WTC11 (cell line): ENCODE measurements at regions not wholly inside any gene's neighbourhood (a gene's known extent, or its start where the extent isn't known, plus 50 kb on each side); places are given as distances from the start of the nearest gene placed in this dataset.

Source experiments
- ATAC-seq: fragments of 200-7000 bp; cut with Tn5 transposase; 2 replicates; pipeline ENCODE4 v1.10.0; 2021; ENCODE audit warnings: mild to moderate bottlenecking, moderate library complexity
- CTCF ChIA-PET: fragments of 300-600 bp; sonication (Branson Sonifier 250); formaldehyde crosslinking; loops from one replicate; lab custom pipeline; 2021; ENCODE audit warnings: antibody characterized with exemption; lab: Charles Lee
- POLR2A ChIA-PET: fragments of 350-600 bp; sonication (Branson Sonifier 250); formaldehyde crosslinking; loops from one replicate; lab custom pipeline; 2021; ENCODE audit warnings: antibody characterized with exemption; lab: Charles Lee
- DNase-seq: peaks from one replicate; pipeline ENCODE4 v3.0.0; 2021; ENCODE audit warnings: low spot score
- H3K27ac Mint-ChIP-seq: 2 replicates; pipeline ENCODE4 v1.8.0; 2021; ENCODE audit warnings: mixed read lengths
- H3K27me3 Mint-ChIP-seq: 2 replicates; pipeline ENCODE4 v1.8.0; 2021; ENCODE audit warnings: low read depth, mild to moderate bottlenecking, moderate library complexity, mixed read lengths
- H3K36me3 Mint-ChIP-seq: 2 replicates; pipeline ENCODE4 v1.8.0; 2021; ENCODE audit warnings: mixed read lengths
- H3K4me1 Mint-ChIP-seq: 2 replicates; pipeline ENCODE4 v1.8.0; 2022; ENCODE audit warnings: mixed read lengths
- H3K4me3 Mint-ChIP-seq: 2 replicates; pipeline ENCODE4 v1.8.0; 2021; ENCODE audit warnings: mild to moderate bottlenecking, moderate library complexity, mixed read lengths
- H3K9me3 Mint-ChIP-seq: 2 replicates; pipeline ENCODE4 v1.8.0; 2021; ENCODE audit warnings: mixed read lengths
- ATF1 ChIP-seq: sonication (generic); formaldehyde crosslinking; IDR thresholded peaks from 2 replicates; pipeline ENCODE4 v1.8.1; 2023; ENCODE audit warnings: mild to moderate bottlenecking, moderate library complexity, missing genetic modification reagents
- ATF2 ChIP-seq: sonication (generic); formaldehyde crosslinking; IDR thresholded peaks from 2 replicates; pipeline ENCODE4 v1.8.1; 2022; ENCODE audit warnings: low read depth, missing genetic modification reagents, borderline replicate concordance
- ATF6 ChIP-seq: sonication (generic); formaldehyde crosslinking; IDR thresholded peaks from 2 replicates; pipeline ENCODE4 v1.8.1; 2023; ENCODE audit warnings: mild to moderate bottlenecking, missing genetic modification reagents
- CREM ChIP-seq: sonication (generic); formaldehyde crosslinking; IDR thresholded peaks from 2 replicates; pipeline ENCODE4 v1.8.1; 2022; ENCODE audit warnings: mild to moderate bottlenecking, missing genetic modification reagents, moderate library complexity
- ETV6 ChIP-seq: sonication (generic); formaldehyde crosslinking; IDR thresholded peaks from 2 replicates; pipeline ENCODE4 v1.8.1; 2022; ENCODE audit warnings: mild to moderate bottlenecking, missing genetic modification reagents
- HMGXB4 ChIP-seq: sonication (generic); formaldehyde crosslinking; IDR thresholded peaks from 2 replicates; pipeline ENCODE4 v1.8.1; 2023; ENCODE audit warnings: mild to moderate bottlenecking, moderate library complexity, missing genetic modification reagents
- KAT7 ChIP-seq: sonication (generic); formaldehyde crosslinking; IDR thresholded peaks from 2 replicates; pipeline ENCODE4 v1.8.1; 2023; ENCODE audit warnings: missing genetic modification reagents, mild to moderate bottlenecking, borderline replicate concordance
- NR1H2 ChIP-seq: sonication (generic); formaldehyde crosslinking; IDR thresholded peaks from 2 replicates; pipeline ENCODE4 v1.9.0; 2021; ENCODE audit warnings: mild to moderate bottlenecking, moderate library complexity, missing genetic modification reagents
- NR3C1 ChIP-seq: sonication (generic); formaldehyde crosslinking; conservative IDR thresholded peaks from 2 replicates; pipeline ENCODE4 v1.8.1; 2023; ENCODE audit warnings: low read depth, mild to moderate bottlenecking, missing genetic modification reagents
- TEAD1 ChIP-seq: sonication (generic); formaldehyde crosslinking; IDR thresholded peaks from 2 replicates; pipeline ENCODE4 v1.8.0; 2022; ENCODE audit warnings: mild to moderate bottlenecking, missing genetic modification reagents
- ZNF121 ChIP-seq: sonication (generic); formaldehyde crosslinking; IDR thresholded peaks from 2 replicates; pipeline ENCODE4 v1.8.0; 2023; ENCODE audit warnings: missing genetic modification reagents
- ZNF232 ChIP-seq: sonication (generic); formaldehyde crosslinking; IDR thresholded peaks from 2 replicates; pipeline ENCODE4 v1.8.0; 2022; ENCODE audit warnings: mild to moderate bottlenecking, missing genetic modification reagents
- ZNF263 ChIP-seq: sonication (generic); formaldehyde crosslinking; IDR thresholded peaks from 2 replicates; pipeline ENCODE4 v1.8.1; 2022; ENCODE audit warnings: low read depth, mild to moderate bottlenecking, moderate library complexity, missing genetic modification reagents
- ZNF671 ChIP-seq: fragments of 250-450 bp; sonication (Bioruptor Pico); IDR thresholded peaks from 2 replicates; pipeline ENCODE4 v1.8.0; 2021; ENCODE audit warnings: mild to moderate bottlenecking
- TF ChIP-seq, protein P1 (sequence below): fragments of 200-600 bp; IDR thresholded peaks from 2 replicates; pipeline ENCODE4 v1.8.0; 2022; ENCODE audit warnings: antibody characterized with exemption
- TF ChIP-seq, protein P2 (sequence below): fragments of 250-450 bp; sonication (Bioruptor Pico); IDR thresholded peaks from 2 replicates; pipeline ENCODE4 v1.8.0; 2021; ENCODE audit warnings: mild to moderate bottlenecking
- TF ChIP-seq, protein P3 (sequence below): sonication (generic); formaldehyde crosslinking; IDR thresholded peaks from 2 replicates; pipeline ENCODE4 v1.8.0; 2022; ENCODE audit warnings: mild to moderate bottlenecking, missing genetic modification reagents

- no peak overlapping the region for H3K27ac Mint-ChIP-seq
- CTCF ChIA-PET = interaction anchor here (1.3 kb wide), 1 partner anchor 114 kb away, joined by 3 read pairs; no protein-coding TSS in a partner anchor
- no peak overlapping the region for H3K4me3 Mint-ChIP-seq
- peaks cover 5% of the 10 kb centered on the region; the same call in 1 of the 2 replicates for H3K9me3 Mint-ChIP-seq
- TF ChIP-seq ZNF671 (CRISPR knock-in tag) = no peak
- no peak for TF ChIP-seq ETV6
- TF ChIP-seq ZNF121 (CRISPR knock-in tag) = no peak
- no peak for TF ChIP-seq ZNF232 (CRISPR knock-in tag)
- no peak for TF ChIP-seq NR1H2
- TF ChIP-seq, protein P1, sequence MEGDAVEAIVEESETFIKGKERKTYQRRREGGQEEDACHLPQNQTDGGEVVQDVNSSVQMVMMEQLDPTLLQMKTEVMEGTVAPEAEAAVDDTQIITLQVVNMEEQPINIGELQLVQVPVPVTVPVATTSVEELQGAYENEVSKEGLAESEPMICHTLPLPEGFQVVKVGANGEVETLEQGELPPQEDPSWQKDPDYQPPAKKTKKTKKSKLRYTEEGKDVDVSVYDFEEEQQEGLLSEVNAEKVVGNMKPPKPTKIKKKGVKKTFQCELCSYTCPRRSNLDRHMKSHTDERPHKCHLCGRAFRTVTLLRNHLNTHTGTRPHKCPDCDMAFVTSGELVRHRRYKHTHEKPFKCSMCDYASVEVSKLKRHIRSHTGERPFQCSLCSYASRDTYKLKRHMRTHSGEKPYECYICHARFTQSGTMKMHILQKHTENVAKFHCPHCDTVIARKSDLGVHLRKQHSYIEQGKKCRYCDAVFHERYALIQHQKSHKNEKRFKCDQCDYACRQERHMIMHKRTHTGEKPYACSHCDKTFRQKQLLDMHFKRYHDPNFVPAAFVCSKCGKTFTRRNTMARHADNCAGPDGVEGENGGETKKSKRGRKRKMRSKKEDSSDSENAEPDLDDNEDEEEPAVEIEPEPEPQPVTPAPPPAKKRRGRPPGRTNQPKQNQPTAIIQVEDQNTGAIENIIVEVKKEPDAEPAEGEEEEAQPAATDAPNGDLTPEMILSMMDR = no peak
- no peak for TF ChIP-seq CREM (CRISPR knock-in tag)
- no peak for TF ChIP-seq ATF2 (CRISPR knock-in tag)
- no peak for TF ChIP-seq ATF6
- TF ChIP-seq, protein P2, sequence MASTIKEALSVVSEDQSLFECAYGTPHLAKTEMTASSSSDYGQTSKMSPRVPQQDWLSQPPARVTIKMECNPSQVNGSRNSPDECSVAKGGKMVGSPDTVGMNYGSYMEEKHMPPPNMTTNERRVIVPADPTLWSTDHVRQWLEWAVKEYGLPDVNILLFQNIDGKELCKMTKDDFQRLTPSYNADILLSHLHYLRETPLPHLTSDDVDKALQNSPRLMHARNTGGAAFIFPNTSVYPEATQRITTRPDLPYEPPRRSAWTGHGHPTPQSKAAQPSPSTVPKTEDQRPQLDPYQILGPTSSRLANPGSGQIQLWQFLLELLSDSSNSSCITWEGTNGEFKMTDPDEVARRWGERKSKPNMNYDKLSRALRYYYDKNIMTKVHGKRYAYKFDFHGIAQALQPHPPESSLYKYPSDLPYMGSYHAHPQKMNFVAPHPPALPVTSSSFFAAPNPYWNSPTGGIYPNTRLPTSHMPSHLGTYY (CRISPR knock-in tag) = no peak
- TF ChIP-seq NR3C1 (CRISPR knock-in tag) = no peak
- TF ChIP-seq, protein P3, sequence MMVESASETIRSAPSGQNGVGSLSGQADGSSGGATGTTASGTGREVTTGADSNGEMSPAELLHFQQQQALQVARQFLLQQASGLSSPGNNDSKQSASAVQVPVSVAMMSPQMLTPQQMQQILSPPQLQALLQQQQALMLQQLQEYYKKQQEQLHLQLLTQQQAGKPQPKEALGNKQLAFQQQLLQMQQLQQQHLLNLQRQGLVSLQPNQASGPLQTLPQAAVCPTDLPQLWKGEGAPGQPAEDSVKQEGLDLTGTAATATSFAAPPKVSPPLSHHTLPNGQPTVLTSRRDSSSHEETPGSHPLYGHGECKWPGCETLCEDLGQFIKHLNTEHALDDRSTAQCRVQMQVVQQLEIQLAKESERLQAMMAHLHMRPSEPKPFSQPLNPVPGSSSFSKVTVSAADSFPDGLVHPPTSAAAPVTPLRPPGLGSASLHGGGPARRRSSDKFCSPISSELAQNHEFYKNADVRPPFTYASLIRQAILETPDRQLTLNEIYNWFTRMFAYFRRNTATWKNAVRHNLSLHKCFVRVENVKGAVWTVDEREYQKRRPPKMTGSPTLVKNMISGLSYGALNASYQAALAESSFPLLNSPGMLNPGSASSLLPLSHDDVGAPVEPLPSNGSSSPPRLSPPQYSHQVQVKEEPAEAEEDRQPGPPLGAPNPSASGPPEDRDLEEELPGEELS (CRISPR knock-in tag) = no peak
- no peak for TF ChIP-seq TEAD1 (CRISPR knock-in tag)
- no peak for TF ChIP-seq ZNF263 (CRISPR knock-in tag)
- TF ChIP-seq ATF1 (CRISPR knock-in tag) = no peak
- no peak for TF ChIP-seq KAT7 (CRISPR knock-in tag)
- TF ChIP-seq HMGXB4 = no peak
- TF ChIP-seq, all 79 proteins: peak for 0
- POLR2A ChIA-PET = no interaction called here
- peaks cover 5% of the 10 kb centered on the region for H3K4me1 Mint-ChIP-seq
- ATAC-seq (peak; percentile 57), DNase-seq (no peak)
- H3K36me3 Mint-ChIP-seq = no peaks in the 10 kb centered on the region
- no peaks in the 10 kb centered on the region; the same call in 1 of the 2 replicates for H3K27me3 Mint-ChIP-seq
Measured at GRCh38 chr3:180798197-180798596, 114.3 kb upstream of the FXR1 start.
